ENCODE measurements at regions not wholly inside any gene's neighbourhood (a gene's known extent, or its start where the extent isn't known, plus 50 kb on each side); places are given as distances from the start of the nearest gene placed in this dataset.

GRCh38 chr11:80637571-80637970 is 1196.7 kb upstream of the TENM4 start:
- no peak overlapping the region for H3K4me3 ChIP-seq (replicated peaks; ENCODE audit: low read depth, low read length)
- no peak for TF ChIP-seq CTCF (IDR thresholded peaks at IDR 0.05; ENCODE audit: low read depth, low read length, missing control alignments)
- DNase-seq (ENCODE audit: extremely low read depth, low read depth): no peak

- H3K4me3 ChIP-seq (replicated peaks; ENCODE audit: low read depth, low read length): no peak overlapping the region
- DNase-seq (ENCODE audit: extremely low read depth, low read depth): no peak
- no peak for TF ChIP-seq CTCF (IDR thresholded peaks at IDR 0.05; ENCODE audit: low read depth, low read length, missing control alignments)
Observed at GRCh38 chr11:80636999-80637398, 1196.2 kb upstream of the TENM4 start.

- no peak for TF ChIP-seq CTCF (IDR thresholded peaks at IDR 0.05; ENCODE audit: low read depth, low read length, missing control alignments)
- DNase-seq (ENCODE audit: extremely low read depth, low read depth): no peak
- no peak overlapping the region for H3K4me3 ChIP-seq (replicated peaks; ENCODE audit: low read depth, low read length)
Observed at GRCh38 chr11:80635178-80635577, 1194.3 kb upstream of the TENM4 start.

- no peak for DNase-seq (ENCODE audit: extremely low read depth, low read depth)
- H3K4me3 ChIP-seq (replicated peaks; ENCODE audit: low read depth, low read length): no peak overlapping the region
- TF ChIP-seq CTCF (IDR thresholded peaks at IDR 0.05; ENCODE audit: low read depth, low read length, missing control alignments): no peak
Observed at GRCh38 chr11:80632691-80633090, 1191.9 kb upstream of the TENM4 start.

- TF ChIP-seq CTCF (IDR thresholded peaks at IDR 0.05; ENCODE audit: low read depth, low read length, missing control alignments): no peak
Observed at GRCh38 chr11:80632156-80632555, 1191.3 kb upstream of the TENM4 start.

GRCh38 chr11:80629466-80629865 is 1188.6 kb upstream of the TENM4 start:
- DNase-seq (ENCODE audit: extremely low read depth, low read depth): no peak
- TF ChIP-seq CTCF (IDR thresholded peaks at IDR 0.05; ENCODE audit: low read depth, low read length, missing control alignments): no peak
- H3K4me3 ChIP-seq (replicated peaks; ENCODE audit: low read depth, low read length): no peak overlapping the region

More at GRCh38 chr11:80632156-80632555, 1191.3 kb upstream of the TENM4 start:
- no peak for DNase-seq (ENCODE audit: extremely low read depth, low read depth)
- H3K4me3 ChIP-seq (replicated peaks; ENCODE audit: low read depth, low read length): no peak overlapping the region

- TF ChIP-seq CTCF (IDR thresholded peaks at IDR 0.05; ENCODE audit: low read depth, low read length, missing control alignments): no peak
- no peak overlapping the region for H3K4me3 ChIP-seq (replicated peaks; ENCODE audit: low read depth, low read length)
- DNase-seq (ENCODE audit: extremely low read depth, low read depth): no peak
Observed at GRCh38 chr11:80627364-80627763, 1186.5 kb upstream of the TENM4 start.

All from HFF-Myc (cell line).